ENCODE measurements at regions not wholly inside any gene's neighbourhood (a gene's known extent, or its start where the extent isn't known, plus 50 kb on each side); places are given as distances from the start of the nearest gene placed in this dataset.
A peak's percentile ranks its signal among the peaks of the same experiment; 100 is the strongest.

- no peak for DNase-seq
Observed at GRCh38 chr20:11101696-11102095, 427.9 kb upstream of the JAG1 start.

GRCh38 chr20:11103866-11104265, 430.1 kb upstream of the JAG1 start:
- no peak for DNase-seq

DNA sequence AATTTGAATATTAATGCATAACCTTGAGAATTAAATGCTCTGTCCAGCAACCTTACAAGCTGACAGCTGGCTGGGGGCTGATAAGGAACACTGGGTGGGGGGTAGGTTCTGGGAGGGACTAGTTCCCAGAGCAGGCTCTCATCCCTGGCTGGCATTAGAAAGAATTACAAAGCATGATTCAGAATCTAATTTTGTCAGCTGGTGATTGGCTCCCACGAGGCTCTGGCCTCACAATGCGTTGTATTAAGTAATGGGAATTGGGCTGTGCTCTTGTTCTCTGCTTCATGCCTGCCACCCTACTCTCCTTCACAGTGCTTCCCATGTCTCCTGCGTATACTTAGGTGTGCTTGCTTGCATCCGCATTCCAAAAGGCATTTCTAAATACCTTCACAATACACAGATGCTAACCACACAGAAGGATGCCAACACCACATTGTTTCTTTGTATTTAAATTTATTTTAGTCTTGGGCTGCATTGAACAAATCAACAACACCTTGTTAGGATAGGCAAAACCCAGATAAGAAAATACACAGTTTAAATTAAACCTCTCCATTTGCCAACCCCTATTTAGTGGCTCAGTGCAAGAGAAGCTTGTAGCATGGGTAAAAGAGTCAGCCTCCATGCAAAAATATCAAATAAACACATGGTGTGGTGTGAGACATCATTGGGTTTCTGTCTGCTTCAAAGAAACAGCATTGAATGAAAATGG, 434.5 kb upstream of the JAG1 start:
- DNase-seq = no peak

DNA sequence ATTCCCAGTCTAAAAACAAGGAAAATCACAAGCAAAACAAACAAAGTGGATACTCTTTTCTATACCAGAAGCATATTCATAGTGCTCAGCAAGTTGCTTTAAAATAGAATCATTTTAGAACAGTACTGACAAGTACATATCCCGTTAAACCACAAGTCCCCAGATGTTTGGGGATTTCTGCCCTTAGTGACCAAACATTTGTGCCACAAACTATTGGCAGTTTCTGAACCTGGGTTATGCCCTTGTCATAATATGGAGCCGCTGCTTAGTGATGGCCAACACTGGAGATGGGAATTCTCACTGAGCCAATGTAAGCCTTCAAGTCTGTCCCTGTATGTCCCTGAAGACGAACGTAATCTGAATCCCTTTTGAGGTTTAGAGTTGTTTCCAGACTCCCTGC, 436.7 kb upstream of the JAG1 start:
- no peak for DNase-seq

DNA sequence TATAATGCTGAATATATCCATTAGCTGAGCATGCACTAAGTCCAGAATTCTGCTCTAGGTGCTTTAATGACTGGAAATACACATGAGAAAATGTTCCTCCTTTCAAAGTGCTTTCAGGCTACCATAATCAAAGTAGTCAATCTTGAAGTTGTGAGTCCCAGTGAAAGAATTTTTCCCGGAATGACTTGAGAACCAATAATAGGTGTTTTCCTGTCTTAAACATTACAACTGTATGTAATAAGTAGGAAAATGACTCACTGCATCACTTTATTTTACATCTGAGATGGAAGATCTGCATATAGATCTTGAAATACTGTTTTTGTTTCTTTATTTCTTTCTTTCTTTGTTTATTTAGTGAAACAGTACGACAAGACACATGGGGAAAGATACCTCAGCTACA, 437.4 kb upstream of the JAG1 start:
- DNase-seq = no peak

- peak; percentile 88 for DNase-seq
Observed at GRCh38 chr20:11112832-11113231, 439.0 kb upstream of the JAG1 start.

- no peak for DNase-seq
Observed at GRCh38 chr20:11114382-11114781, 440.6 kb upstream of the JAG1 start.

DNA sequence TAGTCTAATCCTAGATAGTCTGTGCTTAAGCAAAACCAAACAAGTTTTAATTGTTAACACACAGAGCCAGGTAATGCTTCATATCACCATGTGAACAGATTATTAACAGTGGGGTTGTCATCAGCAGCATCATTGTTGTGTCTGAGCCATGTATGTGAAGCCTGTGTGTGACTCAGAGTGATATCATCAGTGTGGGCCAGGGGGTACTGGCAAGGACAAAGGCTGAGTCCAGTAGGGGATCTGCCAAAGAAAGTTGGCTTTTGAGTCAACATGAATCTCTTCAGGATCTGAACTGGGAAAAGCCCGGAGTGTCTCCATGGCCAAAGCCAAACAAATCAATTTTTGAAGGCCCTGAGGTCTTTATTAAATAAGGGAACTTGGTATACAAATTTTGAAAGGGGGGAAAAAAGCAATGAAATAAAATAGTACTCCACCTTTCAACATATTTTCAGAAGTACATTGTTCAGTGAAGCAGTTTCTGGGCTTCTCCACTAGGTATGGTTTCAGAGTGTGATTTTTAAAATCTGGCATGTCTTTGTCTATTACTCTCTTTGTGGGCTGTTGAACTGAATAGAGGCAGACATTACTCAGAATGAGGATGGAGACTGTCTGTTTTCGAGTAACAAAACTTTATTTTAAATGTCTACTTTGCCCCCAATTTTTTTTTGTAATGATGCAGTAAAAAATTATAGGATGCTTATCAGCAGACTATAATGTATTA, 444.2 kb upstream of the JAG1 start:
- DNase-seq = no peak

DNA sequence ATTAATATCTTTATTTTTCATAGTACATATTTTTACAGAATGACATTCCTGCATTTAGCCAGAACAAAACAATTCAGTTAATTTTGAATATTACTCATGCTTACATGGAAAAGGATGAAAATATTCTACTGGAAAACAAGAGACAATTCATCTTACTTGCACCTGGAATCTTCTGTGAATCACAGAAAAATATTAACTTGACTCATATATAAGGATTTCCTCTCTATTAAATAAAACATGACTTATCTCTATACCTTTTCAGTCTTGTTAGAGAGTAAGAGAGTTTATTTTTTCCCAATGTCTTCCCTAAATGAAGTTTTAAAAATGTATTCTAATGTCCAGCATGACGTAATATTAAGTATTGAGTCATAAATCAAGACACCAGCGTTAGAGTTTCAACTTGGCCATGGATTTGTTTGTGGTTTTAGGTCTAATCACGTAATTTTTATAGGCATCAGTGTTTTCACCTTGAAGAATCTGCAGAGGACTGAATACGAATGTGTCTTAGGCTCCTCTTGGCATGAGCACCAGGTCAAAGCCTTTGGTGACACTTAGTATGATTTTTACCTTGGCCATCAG, 445.1 kb upstream of the JAG1 start:
- no peak for DNase-seq

GRCh38 chr20:11119573-11119972, 445.8 kb upstream of the JAG1 start:
- no peak for DNase-seq

DNA sequence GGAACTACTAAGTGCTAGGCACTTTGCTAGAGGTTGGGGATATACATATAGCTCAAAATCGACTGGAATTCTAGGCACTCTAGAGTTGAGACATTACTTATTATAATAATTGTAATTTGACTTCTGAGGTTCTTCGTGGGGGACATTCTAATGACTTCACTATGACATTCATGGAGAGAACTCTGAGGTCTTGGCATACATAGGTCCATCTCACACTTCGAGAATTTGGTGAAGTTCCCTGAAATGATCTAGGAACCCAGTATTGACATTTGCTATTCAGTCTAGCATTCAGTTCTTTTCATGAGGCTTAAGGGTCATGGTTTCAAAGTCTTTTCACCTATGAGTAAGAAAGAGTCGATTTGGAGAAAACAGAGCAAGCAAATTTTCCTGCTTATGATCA, 446.6 kb upstream of the JAG1 start:
- no peak for DNase-seq

DNA sequence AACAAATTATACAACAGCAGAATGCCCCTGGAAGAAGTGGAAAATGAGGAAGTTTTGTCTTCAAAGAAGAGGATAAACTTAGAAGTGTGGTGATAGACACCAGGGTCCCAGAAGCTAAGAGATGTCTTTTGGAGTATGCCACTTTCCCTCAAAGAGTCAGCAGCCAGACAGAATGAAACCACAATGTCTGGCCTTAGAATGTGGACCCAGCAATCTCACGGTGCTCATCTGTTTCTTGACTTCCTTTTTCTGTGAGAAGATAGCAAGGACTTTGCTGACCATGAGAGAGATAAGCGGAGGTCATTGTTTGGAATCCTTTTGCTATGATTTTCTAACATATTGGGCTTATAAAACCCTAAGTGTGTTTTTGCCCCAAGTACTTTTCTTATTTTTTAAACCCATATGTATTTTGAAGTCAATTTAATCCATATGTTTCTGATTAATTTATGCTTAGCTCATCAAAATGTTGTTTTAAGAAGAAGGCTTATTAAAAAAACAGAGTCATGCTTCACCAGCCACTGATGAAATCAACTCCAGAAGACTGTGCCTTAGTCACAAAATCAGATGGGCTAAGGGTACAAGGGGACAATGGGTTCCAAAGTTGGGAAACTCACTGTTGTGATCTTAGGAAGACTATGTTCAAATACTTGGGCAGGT, 451.2 kb upstream of the JAG1 start:
- DNase-seq = no peak

GRCh38 chr20:11128220-11128718, 454.5 kb upstream of the JAG1 start:
- DNase-seq = no peak

DNA sequence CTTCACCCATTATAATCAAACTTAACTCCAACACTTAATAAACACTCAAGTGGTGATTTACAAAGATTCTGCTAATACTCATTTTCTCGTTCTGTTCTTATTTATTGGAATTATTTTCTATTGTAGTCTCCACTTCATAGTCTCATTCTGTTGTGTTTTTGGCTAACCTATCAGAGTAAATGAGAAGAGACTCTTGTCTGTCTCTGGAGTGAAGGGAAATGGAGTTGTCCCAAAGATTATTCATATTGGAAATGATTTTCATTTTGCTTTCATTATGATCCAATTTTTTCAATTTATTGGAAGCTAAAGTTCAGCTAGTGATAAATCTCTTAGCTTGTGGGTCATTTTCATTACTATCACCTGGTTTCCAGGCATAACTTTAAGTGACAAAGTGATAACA, 454.9 kb upstream of the JAG1 start:
- no peak for DNase-seq

- no peak for DNase-seq
Observed at GRCh38 chr20:11130554-11131166, 456.9 kb upstream of the JAG1 start.

DNA sequence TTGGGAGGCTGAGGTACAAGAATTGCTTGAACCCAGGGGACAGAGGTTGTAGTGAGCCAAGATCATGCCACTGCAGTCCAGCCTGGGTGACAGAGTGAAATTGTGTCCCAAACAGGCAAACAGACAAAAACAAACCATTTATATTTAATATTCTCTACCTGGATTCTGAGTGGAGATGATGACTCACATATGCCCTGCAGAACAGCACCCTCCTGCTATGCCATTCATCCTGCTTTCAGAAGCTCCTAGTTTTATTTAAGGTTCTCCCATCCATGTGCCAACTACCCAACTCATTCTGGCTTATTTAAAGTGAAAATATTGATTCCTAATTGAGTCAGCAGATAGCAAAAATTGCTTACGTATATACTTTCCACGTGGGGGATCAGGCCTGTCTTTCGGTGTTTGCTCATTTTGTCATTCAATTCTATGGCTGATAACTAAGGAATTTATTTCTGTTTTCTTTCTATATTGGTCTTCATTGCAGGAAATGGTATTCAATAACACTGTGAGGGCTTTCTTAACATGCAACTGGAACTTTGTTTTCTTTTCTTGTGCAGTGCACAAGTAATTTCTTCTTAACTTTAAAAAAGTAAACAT, 459.1 kb upstream of the JAG1 start:
- no peak for DNase-seq

DNA sequence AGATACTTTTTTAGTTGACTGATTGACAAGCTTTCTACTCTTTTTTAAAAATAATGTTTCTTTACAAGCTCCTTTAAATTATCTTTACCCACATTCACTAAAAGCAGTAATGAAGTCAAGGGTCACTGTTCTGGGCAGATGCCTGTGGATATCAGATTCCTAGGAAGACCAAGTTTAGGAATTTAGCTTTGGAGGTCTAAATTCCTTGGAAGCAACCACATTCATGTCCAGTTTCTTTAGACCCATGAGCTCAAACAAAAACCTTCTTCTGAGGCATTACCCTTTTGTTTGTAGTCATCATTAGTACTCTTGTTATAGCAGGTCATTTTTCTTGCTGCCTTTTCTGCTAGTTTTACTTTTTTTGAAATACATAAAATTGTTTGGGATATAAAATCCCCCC, 462.9 kb upstream of the JAG1 start:
- no peak for DNase-seq

DNA sequence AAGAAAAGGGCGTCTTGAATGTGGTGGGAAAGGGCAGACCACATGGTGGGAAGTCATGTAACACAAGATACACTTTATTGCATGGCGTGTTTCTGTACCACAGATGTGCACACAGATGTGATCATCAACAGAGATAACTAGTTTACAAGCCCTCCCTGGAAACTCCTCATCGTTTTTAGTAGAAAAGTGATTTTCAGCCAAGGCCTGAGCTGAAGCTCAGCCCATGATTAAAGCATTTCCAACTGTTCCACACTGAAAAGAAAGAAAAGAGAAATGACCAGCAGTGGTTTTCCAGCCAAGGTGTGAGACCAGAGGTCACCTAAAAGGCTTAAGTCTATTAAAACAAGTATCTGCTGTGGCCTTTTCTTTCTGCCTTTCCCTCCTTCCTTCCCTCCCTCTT, 463.9 kb upstream of the JAG1 start:
- no peak for DNase-seq

DNA sequence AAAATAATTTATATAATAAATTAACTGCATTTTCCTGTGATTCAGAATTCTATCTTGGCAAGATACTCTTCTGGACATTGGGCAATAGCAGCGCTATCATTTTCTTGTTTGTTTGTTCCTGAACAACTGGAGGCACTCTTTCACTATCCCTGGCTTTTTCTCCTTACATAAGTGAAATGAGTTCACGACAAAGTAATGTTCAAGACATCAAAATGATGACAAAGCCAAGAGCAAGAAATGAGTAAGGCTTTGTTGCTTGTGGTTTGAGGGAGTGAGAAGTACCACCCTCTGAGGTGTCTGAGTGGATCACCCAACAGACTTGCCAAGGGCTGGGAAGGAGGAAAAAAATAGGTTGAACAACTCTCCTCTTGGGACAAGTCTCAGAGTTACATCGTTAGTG, 466.6 kb upstream of the JAG1 start:
- DNase-seq = no peak

DNA sequence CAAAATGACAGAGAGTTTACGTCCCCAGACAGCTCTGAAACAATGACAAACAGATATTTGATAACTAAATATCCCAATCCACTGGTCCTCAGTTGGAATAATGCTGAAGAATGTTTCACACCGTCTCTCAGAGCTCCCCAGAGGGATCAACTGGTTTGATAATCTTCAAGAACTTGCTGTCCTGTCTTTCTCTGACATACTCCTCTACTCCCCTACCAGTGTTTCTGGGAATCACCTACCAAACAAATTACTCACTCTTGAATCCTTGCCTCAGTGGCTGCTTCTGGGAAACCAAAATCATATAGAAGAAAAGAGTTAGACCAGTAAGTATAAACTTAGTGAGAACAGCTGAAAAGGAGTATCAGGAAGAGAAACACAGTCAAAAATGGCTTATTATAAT, 469.7 kb upstream of the JAG1 start:
- DNase-seq = no peak

- DNase-seq = no peak
Observed at GRCh38 chr20:11144114-11144950, 470.5 kb upstream of the JAG1 start.

GRCh38 chr20:11145616-11146015, 471.8 kb upstream of the JAG1 start:
- no peak for DNase-seq

All from NCI-H2029 (cell line).